ENCODE measurements at regions not wholly inside any gene's neighbourhood (a gene's known extent, or its start where the extent isn't known, plus 50 kb on each side); places are given as distances from the start of the nearest gene placed in this dataset.
"Not testable (repeated sequence)": the region's sequence is repeated elsewhere in the genome, so short reads cannot be mapped to it uniquely, and the experiment has no call there.

DNA sequence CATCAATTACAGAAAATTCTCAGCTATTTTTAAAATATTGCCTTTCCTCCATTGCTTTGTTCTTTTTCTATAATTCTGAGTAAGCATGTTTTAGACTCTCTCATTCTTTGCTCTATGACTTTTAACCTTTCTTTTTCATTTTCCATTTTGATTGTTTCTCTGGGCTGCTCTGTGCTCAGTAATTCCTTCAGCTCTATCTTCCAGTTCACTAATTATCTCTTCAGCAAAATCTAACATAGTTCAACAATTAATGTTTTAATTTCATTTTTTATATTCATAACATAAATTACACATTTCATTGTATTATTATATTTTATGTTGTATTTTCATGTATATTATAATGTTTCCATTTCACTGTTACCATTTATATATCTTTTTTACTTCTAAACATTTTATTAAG lies 198.8 kb upstream of the NOX3 start:
- in situ Hi-C loops (cut with HindIII; ENCODE audit: low pct_ligation_motif_present, low pct_unique_long_range_greater_than_20kb, low sequenced_read_pairs): no loop called here

DNA sequence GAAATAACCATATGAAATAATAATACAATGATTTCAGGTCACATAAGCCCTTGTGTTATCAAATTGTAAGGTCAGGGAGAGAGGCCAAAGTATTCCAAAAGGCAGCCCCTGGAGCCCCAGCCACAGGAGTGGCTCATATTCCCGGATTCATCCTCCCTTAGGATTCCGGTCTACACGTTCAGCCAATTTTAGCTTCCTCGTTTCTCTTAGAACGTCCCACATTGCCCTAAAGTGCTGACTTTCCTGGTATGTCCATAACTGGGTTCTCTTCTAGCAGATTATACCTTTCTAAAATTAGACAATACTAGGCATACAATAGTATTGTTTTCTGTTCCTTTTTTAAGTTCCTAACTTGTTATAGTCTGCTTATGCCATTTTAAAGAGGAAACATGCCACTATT lies 192.7 kb upstream of the NOX3 start:
- in situ Hi-C loops (cut with HindIII; ENCODE audit: low pct_ligation_motif_present, low pct_unique_long_range_greater_than_20kb, low sequenced_read_pairs): no loop called here

More for the DNA sequence above, 198.8 kb upstream of the NOX3 start:
- no peak for DNase-seq

DNA sequence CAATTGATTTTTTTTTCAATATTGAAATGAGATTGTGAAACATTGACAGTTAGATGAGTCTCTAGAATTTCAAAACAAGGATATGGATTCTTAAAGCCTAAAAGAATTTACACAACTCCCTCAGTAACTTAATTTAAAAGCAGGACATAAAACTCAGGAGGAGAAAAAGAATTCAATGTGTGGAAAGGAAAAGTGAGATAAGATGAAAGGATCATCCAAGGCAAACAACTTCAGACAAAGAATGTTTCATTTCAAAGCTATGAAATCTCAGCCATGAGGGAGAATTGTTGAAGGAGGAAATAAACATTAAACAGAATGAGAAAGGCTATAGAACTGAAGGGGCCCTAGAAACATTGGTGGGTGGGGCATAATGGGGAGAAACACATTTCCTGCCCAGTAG lies 191.7 kb upstream of the NOX3 start:
- DNase-seq: no peak
- in situ Hi-C loops (cut with HindIII; ENCODE audit: low pct_ligation_motif_present, low pct_unique_long_range_greater_than_20kb, low sequenced_read_pairs): no loop called here

More for the DNA sequence above, 192.7 kb upstream of the NOX3 start:
- no peak for DNase-seq

DNA sequence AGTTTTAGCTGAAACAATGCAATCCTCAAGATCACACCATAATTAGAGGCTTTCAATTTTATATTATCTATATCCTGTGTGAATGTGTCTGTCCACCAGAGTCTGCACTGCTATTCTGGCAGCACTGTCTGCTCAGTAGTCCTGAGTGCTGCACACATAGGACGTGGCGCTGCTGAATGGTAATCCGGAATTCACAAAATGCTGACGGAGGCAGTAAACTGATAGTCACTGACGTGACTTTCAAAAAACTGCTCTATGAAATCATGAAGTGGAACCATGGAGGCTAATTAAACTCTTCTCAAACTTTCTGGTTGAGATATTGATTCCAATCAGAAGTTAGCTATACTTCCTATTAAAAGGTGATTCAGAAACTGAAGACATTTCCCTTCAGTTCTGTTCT lies 190.8 kb upstream of the NOX3 start:
- in situ Hi-C loops (cut with HindIII; ENCODE audit: low pct_ligation_motif_present, low pct_unique_long_range_greater_than_20kb, low sequenced_read_pairs): no loop called here
- DNase-seq: no peak

GRCh38 chr6:155645325-155645724 lies 189.7 kb upstream of the NOX3 start:
- DNase-seq: no peak
- in situ Hi-C loops (cut with HindIII; ENCODE audit: low pct_ligation_motif_present, low pct_unique_long_range_greater_than_20kb, low sequenced_read_pairs): no loop called here

DNA sequence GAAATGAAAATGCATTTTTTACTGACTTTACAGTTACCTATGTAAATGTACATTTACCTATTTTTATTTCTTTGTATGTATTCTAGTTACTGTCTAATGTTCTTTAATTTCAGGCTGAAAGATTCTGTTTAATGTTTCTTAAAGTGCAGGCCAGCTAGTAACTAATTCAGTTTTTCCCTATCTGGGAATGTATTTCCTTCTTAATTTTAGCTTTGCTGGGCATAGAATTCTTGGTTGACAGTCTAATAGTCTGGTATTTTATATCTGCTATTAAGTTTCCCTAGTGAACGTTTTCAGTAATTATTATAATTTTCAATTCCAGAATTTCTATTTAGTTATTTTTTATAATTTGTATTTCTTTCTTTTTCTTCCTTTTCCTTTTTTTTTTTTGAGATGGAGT lies 186.0 kb upstream of the NOX3 start:
- no peak for DNase-seq
- in situ Hi-C loops (cut with HindIII; ENCODE audit: low pct_ligation_motif_present, low pct_unique_long_range_greater_than_20kb, low sequenced_read_pairs): no loop called here

DNA sequence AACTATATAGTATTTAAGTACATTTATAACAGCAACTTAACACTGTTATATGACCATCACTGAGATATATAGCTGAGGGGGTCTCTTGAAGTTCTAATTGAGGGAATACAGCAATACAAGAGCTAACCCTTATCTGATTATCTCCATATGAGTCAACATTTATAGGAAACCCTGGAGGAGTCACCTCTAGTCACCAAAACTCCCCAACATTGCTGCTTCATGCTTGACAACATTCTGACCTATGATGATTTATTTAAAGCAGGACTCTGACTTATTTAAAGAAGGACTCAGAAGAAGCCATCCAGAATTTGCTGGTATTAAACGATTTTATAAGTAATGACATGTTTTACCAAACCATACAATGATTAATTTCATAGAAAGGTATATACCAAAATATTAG lies 182.6 kb upstream of the NOX3 start:
- DNase-seq: no peak

DNA sequence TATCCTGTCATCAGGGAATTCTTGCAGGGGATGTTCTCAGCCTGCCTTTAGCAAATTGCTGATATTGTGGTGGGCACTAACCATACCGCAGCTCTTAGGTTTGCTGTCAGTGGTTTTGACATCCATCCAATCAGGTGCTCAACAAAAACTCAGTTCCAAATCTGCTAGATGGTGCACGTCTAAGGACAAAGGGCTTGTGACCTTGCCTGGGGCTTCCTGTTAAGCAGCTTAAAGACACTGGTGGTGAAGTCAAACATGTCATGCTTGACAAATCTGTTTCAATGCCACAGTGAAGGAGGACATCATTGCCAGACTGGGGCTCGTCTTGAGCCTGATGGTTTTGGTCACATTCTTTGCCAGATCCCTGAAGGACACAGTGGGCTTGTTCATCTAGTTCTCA lies 179.8 kb upstream of the NOX3 start:
- DNase-seq: no peak
- in situ Hi-C loops (cut with HindIII; ENCODE audit: low pct_ligation_motif_present, low pct_unique_long_range_greater_than_20kb, low sequenced_read_pairs): no loop called here

More for the DNA sequence above, 182.6 kb upstream of the NOX3 start:
- in situ Hi-C loops (cut with HindIII; ENCODE audit: low pct_ligation_motif_present, low pct_unique_long_range_greater_than_20kb, low sequenced_read_pairs): no loop called here

DNA sequence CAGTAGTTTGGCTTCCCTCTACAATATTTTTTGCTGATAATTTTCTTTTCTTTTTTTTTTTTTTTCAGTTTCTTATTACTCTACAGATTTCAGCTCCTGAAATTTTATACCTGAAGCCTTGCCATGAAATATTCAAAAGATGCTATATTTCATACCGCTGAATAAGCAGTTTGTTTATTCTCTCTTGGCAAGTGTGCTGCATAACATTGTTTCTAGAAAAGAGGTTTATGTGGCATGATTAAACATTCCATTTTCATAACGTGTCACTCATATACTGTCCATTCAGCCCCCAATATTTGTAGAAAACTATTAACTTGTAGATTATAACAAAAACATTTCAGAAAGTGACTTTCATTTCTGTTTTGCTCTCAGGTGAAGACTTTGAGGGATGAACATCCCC lies 174.4 kb upstream of the NOX3 start:
- no peak for DNase-seq
- in situ Hi-C loops (cut with HindIII; ENCODE audit: low pct_ligation_motif_present, low pct_unique_long_range_greater_than_20kb, low sequenced_read_pairs): no loop called here

DNA sequence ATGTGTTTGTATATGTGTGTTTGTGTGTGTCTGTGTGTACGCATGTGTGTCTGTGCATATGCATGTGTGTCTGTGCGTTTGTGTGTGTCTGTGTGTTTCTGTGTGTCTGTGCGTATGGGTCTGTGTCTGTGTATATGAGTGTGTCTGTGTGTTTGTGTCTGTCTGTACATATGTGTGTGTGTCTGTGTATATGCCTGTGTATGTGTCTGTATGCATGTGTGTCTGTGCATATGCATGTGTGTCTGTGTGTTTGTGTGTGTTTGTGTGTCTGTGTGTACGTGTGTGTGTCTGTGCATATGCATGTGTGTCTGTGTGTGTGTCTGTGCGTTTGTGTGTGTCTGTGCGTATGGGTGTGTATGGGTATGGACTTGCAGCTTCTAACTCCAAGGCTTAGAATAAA lies 174.0 kb upstream of the NOX3 start:
- in situ Hi-C loops (cut with HindIII; ENCODE audit: low pct_ligation_motif_present, low pct_unique_long_range_greater_than_20kb, low sequenced_read_pairs): no loop called here
- DNase-seq: no peak

GRCh38 chr6:155628306-155628705 lies 172.7 kb upstream of the NOX3 start:
- in situ Hi-C loops (cut with HindIII; ENCODE audit: low pct_ligation_motif_present, low pct_unique_long_range_greater_than_20kb, low sequenced_read_pairs): no loop called here
- no peak for DNase-seq

- in situ Hi-C loops (cut with HindIII; ENCODE audit: low pct_ligation_motif_present, low pct_unique_long_range_greater_than_20kb, low sequenced_read_pairs); DNase-seq: not testable (repeated sequence)
Observed at GRCh38 chr6:155627722-155628212, 172.1 kb upstream of the NOX3 start.

GRCh38 chr6:155623450-155624178 lies 168.0 kb upstream of the NOX3 start:
- in situ Hi-C loops (cut with HindIII; ENCODE audit: low pct_ligation_motif_present, low pct_unique_long_range_greater_than_20kb, low sequenced_read_pairs): no loop called here
- no peak for DNase-seq

- in situ Hi-C loops (cut with HindIII; ENCODE audit: low pct_ligation_motif_present, low pct_unique_long_range_greater_than_20kb, low sequenced_read_pairs): no loop called here
- no peak for DNase-seq
Observed at GRCh38 chr6:155614606-155615005, 159.0 kb upstream of the NOX3 start.

DNA sequence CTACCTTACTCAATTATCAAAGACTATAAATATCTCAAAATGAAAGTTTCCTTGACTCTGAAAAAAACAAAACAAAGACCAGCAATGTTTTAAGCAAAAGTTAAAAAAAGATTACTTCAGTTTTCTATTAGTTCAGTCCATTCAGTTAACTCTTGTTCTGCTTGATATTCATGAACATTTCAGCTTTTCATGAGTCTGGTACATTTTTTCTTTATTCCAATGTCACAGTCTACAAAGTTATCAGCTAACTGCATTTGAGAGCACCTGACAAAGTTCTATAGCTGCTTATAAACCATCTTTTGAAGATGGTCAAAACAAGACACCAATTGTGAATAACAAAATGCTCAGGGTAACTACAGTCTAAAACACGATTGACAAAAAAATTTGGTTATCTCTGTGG lies 156.1 kb upstream of the NOX3 start:
- DNase-seq: no peak
- in situ Hi-C loops (cut with HindIII; ENCODE audit: low pct_ligation_motif_present, low pct_unique_long_range_greater_than_20kb, low sequenced_read_pairs): no loop called here

- DNase-seq: no peak
- in situ Hi-C loops (cut with HindIII; ENCODE audit: low pct_ligation_motif_present, low pct_unique_long_range_greater_than_20kb, low sequenced_read_pairs): no loop called here
Observed at GRCh38 chr6:155604991-155605390, 149.4 kb upstream of the NOX3 start.

- no peak for DNase-seq
- in situ Hi-C loops (cut with HindIII; ENCODE audit: low pct_ligation_motif_present, low pct_unique_long_range_greater_than_20kb, low sequenced_read_pairs): no loop called here
Observed at GRCh38 chr6:155599561-155599960, 143.9 kb upstream of the NOX3 start.

DNA sequence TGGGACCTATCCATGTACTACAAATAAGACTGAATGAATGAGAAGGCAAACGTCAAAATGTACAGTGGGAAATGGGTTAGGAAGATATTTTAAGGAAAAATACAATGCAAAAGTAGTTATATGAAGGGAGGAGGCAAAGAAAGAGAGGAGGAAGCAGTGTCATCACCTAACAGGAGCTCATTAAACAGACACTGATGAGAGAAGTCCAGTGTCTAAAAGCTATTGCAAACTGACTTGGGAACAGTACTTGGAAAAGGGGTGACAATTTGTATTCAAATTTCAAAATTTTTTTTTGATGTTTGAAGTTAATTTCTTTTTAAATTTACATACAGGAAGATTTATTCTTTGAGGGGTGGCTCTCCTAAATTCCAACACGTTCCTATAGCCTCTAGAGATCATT lies 143.5 kb upstream of the NOX3 start:
- in situ Hi-C loops (cut with HindIII; ENCODE audit: low pct_ligation_motif_present, low pct_unique_long_range_greater_than_20kb, low sequenced_read_pairs): no loop called here
- no peak for DNase-seq

DNA sequence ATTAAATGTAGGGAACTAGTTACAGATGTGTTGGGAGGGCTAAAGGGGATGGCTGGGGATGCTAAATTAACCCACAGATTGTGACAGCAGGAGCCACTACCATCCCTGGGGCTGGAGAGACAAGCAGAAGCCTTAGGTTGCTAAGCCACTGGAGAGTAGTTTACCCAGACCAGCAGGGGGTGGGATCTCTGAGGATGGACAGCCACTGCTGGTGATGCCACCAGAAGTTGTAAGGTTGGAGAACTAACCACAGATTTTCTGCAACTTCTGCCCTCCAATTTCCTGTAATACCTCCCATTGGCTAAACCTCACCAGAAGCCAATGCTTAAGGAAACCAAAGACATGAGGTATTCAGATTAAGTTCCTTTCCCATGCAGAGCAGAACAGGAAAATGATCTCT lies 139.6 kb upstream of the NOX3 start:
- no peak for DNase-seq
- in situ Hi-C loops (cut with HindIII; ENCODE audit: low pct_ligation_motif_present, low pct_unique_long_range_greater_than_20kb, low sequenced_read_pairs): no loop called here

DNA sequence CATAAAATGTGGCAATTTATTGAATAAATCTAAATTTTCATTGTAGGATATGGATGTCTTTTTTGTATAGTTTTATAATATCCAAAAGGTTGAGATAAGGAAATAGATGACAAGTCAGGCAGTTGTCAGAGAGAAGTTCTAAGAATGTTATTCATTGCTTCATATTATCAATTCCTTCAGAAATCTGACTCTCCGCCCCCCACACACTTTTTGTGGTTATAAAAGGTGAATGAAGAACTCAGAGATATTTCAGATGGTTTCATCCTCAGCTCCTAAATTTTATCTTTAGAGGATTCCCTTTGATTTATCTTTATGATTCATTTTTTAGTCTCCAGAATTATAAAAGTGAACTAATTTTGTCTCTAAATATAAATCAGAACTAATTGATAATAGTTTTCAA lies 136.1 kb upstream of the NOX3 start:
- in situ Hi-C loops (cut with HindIII; ENCODE audit: low pct_ligation_motif_present, low pct_unique_long_range_greater_than_20kb, low sequenced_read_pairs): no loop called here
- no peak for DNase-seq

- in situ Hi-C loops (cut with HindIII; ENCODE audit: low pct_ligation_motif_present, low pct_unique_long_range_greater_than_20kb, low sequenced_read_pairs): no loop called here
Observed at GRCh38 chr6:155589190-155589589, 133.6 kb upstream of the NOX3 start.

More at GRCh38 chr6:155589190-155589589, 133.6 kb upstream of the NOX3 start:
- DNase-seq: no peak
